IPS-NIHi11 (cell line): ENCODE measurements at regions not wholly inside any gene's neighbourhood (a gene's known extent, or its start where the extent isn't known, plus 50 kb on each side); places are given as distances from the start of the nearest gene placed in this dataset.

Source experiments
- DNase-seq: peaks from one replicate; pipeline ENCODE4 v3.0.0; 2012; ENCODE audit warnings: mixed read lengths, low spot score

DNA sequence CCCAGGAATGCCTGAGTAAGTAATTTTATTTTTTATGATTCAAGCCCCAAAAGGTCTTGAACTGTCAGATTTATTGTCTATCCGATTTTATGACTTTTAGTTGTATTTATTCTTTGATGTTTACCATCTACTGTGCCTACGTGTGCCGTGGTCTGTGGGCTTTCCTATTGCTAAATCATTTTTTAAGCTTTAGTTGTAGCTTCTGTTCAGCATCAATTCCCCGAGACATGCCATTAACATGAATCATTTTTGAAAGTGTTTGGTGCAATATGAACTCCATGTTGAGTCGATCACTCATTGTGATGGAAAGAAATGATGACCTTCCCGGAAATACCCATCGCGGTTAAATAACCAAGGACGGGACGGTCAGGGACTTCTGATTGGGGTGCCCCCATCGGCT is 268.7 kb upstream of the THRB start:
- DNase-seq: no peak

DNA sequence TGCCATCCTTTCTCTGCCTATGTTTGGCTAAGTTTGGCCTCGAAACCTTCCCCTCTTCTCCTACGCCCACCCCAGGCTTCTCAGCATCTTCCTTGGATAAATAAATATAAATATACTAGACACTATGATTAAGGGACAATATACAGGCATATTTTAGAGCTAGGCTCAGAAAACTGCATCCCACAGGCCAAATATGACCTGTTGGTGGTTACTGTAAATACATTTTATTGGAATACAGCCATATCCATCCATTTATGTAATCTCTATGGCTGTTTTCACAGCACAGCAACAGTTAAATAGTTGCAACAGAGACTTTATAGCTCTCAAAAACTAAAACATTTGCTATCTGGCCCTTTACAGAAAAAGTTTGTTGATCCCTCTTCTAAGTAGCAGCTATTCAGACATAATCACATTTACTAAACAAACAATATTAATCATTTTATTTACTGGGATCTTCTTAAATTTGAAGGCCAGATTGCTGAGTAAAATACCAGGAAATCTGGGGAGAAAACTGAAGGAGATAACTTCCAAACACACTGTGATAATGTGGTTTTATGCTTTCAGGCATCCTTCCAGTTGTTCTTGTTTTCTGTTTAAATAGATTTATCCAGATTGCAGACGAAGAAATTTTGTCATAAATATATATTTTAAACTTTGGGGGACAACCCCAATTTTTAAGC is 269.7 kb upstream of the THRB start:
- no peak for DNase-seq

DNA sequence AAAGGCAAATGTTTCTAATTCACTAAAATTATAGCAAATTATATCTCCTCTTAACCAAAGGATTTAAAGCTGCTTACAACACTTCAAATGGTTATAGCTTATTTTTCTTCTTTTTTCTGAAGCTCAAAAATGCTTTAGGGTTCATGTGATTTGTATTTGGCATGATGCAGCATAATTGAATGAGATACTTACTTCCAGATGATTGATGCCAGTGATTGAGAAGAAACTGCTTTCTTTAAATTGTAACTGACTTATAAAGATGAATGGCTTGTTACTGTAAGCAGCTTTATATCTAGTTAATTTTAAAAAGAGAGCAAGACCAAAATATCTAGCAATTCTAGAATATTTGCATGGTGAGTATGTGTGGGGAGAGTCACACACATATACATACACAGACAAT is 270.7 kb upstream of the THRB start:
- DNase-seq: no peak

DNA sequence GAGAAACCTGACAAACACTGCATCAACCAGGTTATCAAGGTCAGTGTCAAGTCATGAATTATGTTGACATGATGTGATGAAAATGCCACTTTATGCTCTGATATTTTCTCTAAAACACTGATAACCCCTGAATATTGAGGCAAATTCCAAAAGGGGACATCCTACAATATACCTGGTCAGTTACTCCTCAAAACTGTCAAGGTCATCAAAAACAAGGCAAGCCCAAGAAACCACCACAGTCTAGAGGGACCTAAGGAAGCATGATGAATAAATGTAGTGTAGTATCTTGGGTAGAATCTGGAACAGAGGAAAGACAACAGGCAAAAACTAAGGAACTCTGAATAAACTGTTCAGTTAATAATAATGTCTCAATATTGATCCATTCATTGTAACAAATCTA is 275.3 kb upstream of the THRB start:
- DNase-seq: no peak

DNA sequence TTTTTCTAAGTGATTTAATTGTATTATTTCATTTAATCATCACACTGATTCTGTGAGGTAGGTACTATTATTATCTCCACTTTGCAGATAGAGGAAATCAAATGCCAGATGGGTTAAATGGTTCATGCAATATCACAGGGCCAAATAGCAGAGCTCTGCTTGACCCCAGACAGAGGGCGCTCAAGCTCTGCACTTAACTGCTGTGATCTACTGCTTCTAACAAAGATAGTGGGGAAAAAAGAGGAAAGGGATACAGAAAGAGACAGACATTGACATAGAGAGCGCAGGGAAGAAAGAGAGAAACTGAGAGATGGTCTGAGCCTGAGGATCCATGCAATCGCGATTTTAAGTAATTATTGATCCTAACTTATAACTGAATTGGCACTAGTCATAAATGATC is 279.1 kb upstream of the THRB start:
- DNase-seq: peak; percentile 58

DNA sequence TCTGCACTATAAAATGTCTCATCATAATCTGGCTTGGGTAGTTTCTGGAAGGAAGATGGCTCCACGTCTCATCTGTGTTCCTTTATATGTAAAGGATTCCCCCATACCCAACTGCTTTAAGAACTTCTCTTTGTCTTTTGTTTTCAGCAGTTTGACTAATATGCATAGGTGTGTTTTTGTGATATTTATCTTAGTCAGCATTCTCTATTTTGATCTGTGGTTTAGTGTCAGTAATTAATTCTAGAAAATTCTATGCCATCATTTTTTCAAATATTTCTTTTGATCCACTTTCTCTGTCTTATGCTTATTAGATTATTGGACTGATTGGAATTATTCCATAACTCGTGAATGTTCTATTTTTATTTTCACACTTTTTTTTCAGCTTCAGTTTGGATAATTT is 286.3 kb upstream of the THRB start:
- DNase-seq: no peak

DNA sequence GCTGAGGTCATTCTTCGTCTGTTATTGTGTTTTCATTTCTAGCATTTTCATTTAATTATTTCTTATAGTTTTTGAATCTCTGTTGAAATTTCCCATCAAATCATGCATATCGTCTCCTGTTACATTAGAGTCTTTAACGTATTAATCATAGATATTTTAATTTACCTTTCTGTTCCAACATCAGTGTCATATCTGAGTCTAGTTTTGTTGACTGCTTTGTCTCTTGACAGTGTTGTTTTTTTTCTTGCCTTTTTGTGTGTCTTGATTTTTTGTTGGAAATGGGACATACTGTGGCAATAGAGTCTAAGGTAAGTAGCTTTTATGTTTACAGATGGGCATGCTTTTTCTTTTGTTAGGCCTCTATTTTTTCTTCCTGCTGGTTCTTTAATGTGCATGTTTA is 286.8 kb upstream of the THRB start:
- DNase-seq: no peak

DNA sequence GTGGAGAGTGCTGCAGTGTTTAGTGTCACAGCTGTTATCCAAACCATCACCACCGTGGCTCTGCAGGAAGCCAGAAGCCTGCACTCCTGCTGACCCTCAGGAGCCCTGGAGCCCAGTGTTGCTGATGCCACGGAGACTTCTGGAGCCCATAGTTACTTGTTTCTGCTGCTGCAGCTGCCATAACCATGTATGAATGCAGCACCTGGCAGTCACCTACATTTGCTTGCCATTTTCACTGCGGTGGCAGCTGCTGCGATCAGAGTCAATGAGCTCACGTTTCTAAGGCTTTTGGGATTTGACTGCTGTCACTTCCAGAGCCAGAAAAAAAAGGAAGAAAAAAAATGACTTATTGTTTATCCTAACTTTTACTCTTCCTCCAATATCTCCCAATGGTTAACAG is 299.2 kb upstream of the THRB start:
- DNase-seq: no peak

DNA sequence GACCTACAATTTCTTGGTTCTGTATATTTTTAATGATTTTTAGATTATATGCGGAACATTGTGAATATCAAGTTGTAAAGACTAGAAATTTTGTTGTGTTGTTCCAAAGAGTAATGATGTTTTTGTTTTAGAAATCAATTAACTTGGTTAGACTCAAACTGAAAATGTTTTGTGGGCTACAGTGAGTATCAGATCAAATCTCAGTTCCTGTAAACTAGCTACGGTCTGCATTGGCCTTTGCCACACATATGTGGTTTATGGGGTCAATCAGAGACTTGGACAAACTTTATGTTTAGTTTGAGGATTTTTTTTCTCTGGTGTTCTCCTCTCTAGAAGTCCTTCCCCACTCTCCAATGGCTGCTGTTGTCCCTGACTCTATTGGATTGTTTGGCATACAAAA is 308.0 kb upstream of the THRB start:
- DNase-seq: no peak

DNA sequence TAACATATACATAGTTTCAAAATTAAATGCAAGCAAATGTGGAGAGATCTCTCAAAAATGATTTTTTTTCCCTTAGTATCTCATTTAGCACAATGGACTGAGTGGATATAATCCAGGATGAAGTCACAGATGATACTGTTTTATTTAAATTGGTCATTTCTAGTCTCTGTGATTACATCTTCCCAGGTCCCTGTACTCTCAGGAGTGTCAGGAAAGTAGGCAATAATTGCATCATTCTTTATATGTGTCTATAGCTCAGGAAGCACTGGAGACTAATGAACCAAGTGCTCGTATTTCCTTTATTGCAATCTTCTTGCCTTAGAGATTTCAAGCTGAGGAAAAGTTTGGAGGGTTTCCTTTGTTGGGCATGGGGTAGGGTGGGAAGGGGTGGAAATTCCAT is 309.4 kb upstream of the THRB start:
- no peak for DNase-seq

DNA sequence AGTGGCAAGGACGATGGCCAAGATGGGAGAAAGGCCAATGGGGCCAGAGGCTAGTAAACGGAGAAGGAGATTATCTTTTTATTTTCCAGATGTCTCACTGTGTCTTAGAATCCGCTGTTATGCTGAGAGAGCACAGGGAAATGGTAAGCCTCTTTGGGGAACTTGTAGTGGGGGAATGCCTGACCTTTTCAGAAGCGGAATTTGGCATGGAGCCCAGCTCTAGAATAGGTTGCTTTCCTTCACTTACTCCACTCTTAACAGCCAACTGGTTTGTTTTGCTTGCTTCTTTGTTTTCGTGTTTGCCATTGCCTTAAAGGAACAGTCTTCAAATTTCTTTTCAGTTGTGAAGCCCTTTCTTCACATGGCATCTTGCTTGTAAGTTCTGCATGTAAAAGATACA is 316.2 kb upstream of the THRB start:
- no peak for DNase-seq

DNA sequence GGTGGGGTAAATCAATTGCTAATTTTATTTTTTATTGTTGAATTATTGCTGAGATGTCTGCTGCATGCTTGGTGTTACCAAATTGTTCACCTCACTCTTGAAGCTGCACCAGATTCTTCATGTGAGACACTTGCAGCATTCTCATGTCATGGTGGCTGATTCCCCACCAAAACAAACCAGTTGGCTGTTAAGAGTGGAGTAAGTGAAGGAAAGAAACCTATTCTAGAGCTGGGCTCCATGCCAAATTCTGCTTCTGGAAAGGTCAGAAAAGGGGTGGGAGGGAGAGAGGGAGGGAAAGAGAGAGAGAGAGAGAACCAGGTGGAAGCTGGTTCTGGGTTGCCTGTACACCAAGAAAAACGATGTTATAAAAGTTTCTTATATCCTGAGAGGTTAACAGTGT is 317.5 kb upstream of the THRB start:
- DNase-seq: no peak

DNA sequence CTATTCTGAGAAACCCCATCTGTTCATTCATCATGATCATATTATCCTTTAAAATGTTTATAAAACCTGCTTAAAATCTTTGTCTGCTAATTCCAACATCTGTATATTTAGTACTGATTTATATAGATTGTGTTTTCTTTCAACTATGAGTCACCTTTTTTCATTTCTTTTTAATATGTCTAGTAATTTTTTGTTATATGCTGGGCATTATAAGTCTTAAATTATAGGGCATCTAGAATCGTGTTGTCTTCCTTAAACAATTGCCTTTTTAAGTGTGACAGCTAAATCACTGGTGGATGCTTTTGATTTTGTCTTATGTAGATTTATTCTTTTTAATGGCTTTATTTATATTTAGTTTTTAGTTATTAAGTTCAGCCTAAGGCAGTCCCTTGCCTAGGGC is 323.4 kb upstream of the THRB start:
- no peak for DNase-seq

DNA sequence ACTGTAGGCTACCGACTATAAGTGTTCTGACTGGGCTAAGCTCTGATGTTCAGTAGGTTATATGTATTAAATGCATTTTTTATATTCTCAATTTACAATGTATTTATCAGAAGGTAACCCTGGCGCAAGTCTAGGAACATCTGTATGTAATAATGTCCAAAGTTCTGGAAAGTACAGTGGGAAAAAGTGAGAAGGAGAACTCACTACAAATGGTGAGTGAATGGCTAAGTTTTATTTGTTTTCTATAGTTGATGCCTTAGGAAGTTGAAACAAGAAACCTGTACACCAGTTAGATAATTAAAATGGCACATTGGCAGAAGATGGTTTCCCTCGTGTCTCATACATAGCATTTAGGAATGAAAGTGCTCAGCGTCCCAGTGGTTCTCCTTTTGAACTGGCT is 333.4 kb upstream of the THRB start:
- no peak for DNase-seq

DNA sequence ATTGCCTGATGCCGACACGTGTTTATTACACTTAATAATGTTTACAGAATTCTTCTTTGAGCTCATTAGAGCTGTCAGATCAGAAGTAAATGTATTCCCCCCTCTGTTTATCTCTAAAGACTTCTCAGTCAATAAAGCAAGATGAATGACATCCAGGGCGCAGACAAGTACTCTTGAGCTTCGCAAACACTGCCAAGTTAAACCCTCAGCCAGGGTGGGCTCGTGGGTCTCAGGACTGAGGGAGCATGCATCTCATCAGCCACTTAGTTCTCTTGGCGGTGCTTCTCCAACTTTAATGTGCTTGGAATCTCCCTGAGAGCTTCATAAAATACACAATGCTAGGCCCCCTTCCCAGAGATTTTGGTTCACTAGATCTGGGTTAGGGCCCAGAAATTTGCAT is 333.9 kb upstream of the THRB start:
- DNase-seq: no peak

DNA sequence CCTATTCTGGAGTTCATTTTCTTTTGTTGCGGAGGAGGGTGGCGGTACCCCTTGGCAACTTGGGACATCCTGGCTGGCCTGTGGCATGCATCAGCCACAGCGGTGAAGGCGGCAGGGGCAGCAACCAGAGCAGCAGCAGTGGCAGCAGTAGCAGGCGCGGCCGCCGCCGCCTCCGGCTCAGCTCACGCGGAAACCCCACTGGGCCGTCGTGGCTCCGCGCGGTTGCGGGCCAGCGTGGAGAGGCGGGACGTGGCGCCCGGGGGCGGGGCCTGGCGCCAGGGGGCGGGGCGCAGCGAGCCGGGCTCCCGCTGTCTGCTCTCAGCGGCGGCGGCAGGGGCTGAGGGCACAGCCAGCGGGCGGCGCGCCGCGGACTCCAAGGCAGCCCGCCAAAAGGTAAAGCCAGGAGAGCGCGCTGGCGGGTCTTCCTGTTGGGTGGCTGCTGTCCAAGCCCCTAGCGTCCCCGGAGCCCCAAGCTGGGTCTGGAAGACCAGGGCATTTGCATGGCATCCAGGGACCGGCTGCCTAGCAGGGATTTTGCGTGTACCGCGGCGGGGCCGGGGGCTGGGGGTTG is 334.4 kb upstream of the THRB start:
- DNase-seq: peak; percentile 78

DNA sequence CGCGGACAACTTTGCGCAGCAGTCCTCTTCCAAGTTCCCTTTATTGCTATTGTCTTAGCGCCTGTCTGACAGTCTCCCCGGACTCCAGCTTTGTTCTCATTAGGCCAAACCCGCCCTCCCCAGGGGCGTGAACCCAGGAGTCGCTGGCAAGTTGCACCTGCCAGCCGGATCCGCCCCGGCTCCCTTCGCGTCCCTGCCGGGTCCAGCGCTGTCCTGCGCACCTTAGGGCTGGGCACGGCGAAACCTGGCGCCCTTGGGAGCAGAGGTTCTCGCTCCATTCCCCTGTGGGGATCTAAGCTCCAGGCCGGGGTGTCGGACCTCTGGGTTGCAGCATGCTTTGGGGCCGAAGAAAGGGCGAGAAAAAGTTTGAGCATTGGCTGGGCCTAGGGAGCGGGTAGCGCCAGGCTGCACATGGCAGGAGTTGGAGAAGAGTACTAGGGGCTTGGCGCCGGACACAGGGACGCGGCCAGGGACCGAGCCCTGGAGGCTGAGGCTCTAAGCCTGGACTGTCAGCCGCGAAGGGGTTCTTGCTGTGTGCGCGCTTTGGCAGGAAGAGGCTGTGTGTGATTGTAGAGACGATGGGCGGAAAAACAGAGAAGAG is 335.1 kb upstream of the THRB start:
- peak; percentile 55 for DNase-seq

DNA sequence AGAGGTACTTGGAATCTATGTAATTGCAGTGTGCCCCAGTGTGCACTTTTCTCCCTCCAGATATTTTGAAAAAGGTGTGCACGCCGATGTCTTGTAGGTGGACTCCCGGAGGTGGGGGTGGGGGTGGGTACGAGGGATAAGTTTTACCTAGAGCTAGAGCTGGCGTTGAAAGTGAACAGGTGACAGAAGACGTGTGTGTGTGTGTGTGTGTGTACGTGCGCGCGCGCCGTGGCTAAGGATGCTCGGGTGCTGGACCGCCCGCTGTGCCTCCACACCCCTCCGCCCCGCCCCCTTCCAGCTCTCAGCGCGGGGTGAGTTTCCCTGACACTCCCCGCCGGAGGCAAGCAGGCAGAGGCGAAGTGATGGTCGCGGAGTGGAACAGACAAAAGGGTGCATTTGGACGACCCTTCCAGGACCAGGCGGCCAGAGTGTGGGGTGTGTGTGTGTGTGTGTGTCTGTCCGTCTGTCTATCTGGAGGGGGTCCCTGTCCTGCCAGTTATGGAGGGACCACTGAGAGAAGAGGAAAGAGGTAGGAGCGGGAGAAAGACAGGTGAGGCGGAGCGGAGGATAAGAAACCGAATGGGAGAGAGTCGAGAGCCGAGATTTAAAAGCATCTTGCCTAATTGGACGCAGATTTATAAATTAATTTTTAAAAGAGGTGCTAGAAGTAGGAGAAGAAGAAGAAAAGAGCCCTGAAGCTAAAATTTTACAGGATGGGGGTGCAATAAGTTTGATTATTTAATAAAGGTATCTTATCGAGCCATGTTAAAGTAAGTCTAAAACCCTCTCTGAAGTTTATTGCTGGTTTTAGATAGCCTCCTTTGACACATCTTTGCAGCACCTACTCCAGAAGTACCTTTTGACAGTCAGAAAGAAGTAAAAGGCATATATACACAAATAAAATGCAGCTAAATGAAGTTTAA is 335.8 kb upstream of the THRB start:
- DNase-seq: peak; percentile 33

DNA sequence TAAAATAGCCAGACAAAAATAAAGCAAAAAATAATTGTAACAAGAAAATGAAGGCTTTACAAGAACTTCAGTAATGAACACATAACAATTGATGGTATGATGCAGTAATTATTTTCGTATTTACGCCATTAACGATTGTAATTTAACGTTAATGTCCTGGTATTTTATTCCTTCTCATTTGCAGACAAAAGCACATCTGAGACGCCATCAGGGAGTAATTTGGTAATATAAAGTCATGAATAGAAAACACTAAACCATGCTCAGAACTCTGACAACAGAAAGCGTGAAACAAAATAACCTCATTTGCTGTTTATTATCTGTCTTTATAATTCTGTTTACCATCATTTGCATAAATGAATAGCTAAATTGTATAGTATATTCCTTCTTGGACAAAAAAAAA is 336.6 kb upstream of the THRB start:
- no peak for DNase-seq

DNA sequence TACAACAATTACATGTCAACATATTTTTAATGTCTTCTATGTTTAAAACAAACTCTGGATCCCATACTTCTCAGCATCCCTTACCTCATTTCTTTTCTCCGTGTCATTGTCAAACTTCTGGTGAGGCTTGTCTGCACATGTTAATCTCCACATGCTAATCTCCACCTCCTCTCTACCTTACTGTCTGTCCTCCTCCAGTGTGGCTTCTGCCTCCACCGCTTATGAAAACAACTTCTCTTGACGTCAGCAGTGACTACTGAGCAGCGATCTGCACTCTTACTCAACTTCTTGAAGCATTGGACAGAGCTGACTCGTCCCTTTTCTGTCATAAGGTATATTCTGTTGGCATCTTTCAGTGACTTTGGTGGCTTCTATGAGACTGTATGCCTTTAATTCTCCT is 338.2 kb upstream of the THRB start:
- DNase-seq: no peak

DNA sequence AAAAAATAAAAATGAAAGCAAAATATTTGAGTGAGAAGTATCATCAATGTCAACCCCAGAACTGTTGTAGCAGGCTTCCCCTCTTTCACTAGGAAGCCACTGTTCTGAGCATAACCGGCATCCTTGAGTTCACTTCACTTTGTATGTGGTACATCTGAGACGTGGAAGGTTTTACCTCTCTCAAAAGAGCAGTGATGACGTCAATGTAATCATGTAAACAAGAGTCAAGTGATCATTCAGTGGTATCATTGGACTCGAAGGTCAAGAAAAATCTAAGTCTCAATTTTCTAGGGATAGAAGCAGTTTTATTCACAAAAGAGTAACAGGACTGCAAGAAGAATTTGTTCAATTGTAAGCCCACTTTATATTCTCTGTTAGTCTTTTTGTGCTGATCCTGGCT is 339.8 kb upstream of the THRB start:
- DNase-seq: no peak

DNA sequence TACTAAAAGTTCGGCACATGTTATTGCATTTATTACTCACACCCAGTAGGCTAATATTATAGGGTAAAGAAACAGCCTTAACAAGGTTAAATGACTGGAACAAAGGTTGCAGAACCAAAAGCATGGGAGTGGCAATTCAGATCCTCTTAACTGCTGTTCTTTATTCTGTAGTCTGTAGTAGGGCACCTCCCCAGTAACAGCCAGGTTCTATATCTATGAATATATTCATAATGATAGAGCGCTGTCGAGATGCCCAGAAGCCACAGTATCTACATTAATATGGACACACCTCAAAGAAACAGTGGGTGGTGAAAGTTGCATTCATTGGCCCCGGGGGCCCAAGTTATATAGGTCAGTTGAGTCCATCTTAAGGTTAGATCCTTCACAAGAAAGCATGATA is 340.9 kb upstream of the THRB start:
- DNase-seq: no peak

DNA sequence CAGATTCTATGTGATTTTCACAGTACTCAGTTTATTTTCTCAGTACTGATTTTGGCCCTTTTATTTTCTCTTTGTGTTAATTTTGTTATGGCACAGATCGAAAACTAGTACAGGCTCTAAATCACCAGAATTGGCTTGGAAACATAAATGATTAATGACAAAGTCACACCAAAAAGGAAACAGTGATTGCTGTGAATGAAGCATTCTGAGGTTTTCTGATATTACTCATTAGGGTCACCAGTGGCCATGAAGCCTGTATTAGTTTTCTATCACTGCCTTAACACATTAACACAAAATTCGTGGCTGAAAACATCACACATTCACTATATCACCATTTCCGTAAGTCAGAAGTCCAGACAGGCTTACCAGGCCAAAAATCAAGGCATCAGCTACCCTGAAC is 343.0 kb upstream of the THRB start:
- no peak for DNase-seq
